Upper lobe of right lung (tissue), 1 donor: ENCODE measurements at regions not wholly inside any gene's neighbourhood (a gene's known extent, or its start where the extent isn't known, plus 50 kb on each side); places are given as distances from the start of the nearest gene placed in this dataset.

ENCODE experiments used
- ATAC-seq: fragments of 200-7000 bp; cut with Tn5 transposase; one replicate; pipeline ENCODE4 v1.9.1; 2020; ENCODE audit warnings: mild to moderate bottlenecking, moderate library complexity
- DNase-seq: peaks from one replicate; pipeline ENCODE4 v3.0.0-alpha.2; 2020
- H3K27ac ChIP-seq: fragments of 200-600 bp; one replicate; pipeline ENCODE4 v1.8.0; 2022
- H3K27me3 ChIP-seq: fragments of 200-600 bp; one replicate; pipeline ENCODE4 v1.8.0; 2022; ENCODE audit warnings: mild to moderate bottlenecking
- H3K36me3 ChIP-seq: fragments of 200-600 bp; one replicate; pipeline ENCODE4 v1.8.0; 2022
- H3K4me1 ChIP-seq: fragments of 200-600 bp; one replicate; pipeline ENCODE4 v1.8.0; 2022
- H3K4me3 ChIP-seq: fragments of 200-600 bp; one replicate; pipeline ENCODE4 v1.8.0; 2022; ENCODE audit warnings: mild to moderate bottlenecking
- H3K9me3 ChIP-seq: fragments of 200-600 bp; one replicate; pipeline ENCODE4 v1.8.0; 2022
- CTCF ChIP-seq: fragments of 200-600 bp; IDR thresholded peaks from one replicate; pipeline ENCODE4 v1.8.0; 2022; ENCODE audit warnings: antibody characterized with exemption
- intact Hi-C: fragments of 100-400 bp; cut with DNase I; formaldehyde crosslinking; loops from one replicate; pipeline ENCODE4 v1.11.0; 2022
- donor health status: DM: no; HTN: yes; CAD: no; lungs with severe emphysema.

- H3K27ac ChIP-seq: no peak overlapping the region
- H3K36me3 ChIP-seq: no peaks in the 10 kb centered on the region
- H3K4me3 ChIP-seq: no peak overlapping the region
- no peaks in the 10 kb centered on the region for H3K27me3 ChIP-seq
- TF ChIP-seq CTCF: no peak
- intact Hi-C loops: no loop called here
- no peaks in the 10 kb centered on the region for H3K4me1 ChIP-seq
- ATAC-seq (no peak), DNase-seq (no peak)
- H3K9me3 ChIP-seq: no peaks in the 10 kb centered on the region
Measured at GRCh38 chr2:193476171-193476800, 1281.6 kb upstream of the TMEFF2 start.

GRCh38 chr2:193475038-193475437 is 1280.3 kb upstream of the TMEFF2 start:
- DNase-seq (no peak), ATAC-seq (no peak)
- no peaks in the 10 kb centered on the region for H3K27me3 ChIP-seq
- TF ChIP-seq CTCF: no peak
- no peak overlapping the region for H3K4me3 ChIP-seq
- no peak overlapping the region for H3K27ac ChIP-seq
- no peaks in the 10 kb centered on the region for H3K9me3 ChIP-seq
- H3K36me3 ChIP-seq: no peaks in the 10 kb centered on the region
- intact Hi-C loops: no loop called here
- no peaks in the 10 kb centered on the region for H3K4me1 ChIP-seq

- DNase-seq (no peak), ATAC-seq (no peak)
- H3K4me1 ChIP-seq: no peaks in the 10 kb centered on the region
- TF ChIP-seq CTCF: no peak
- H3K36me3 ChIP-seq: no peaks in the 10 kb centered on the region
- no peaks in the 10 kb centered on the region for H3K27me3 ChIP-seq
- H3K27ac ChIP-seq: no peak overlapping the region
- intact Hi-C loops: no loop called here
- no peaks in the 10 kb centered on the region for H3K9me3 ChIP-seq
- H3K4me3 ChIP-seq: no peak overlapping the region
Measured at GRCh38 chr2:193469251-193469650, 1274.5 kb upstream of the TMEFF2 start.

GRCh38 chr2:193467276-193467987 is 1272.7 kb upstream of the TMEFF2 start:
- ATAC-seq (no peak), DNase-seq (no peak)
- TF ChIP-seq CTCF: no peak
- intact Hi-C loops: no loop called here
- no peaks in the 10 kb centered on the region for H3K9me3 ChIP-seq
- no peak overlapping the region for H3K27ac ChIP-seq
- H3K4me3 ChIP-seq: no peak overlapping the region
- H3K27me3 ChIP-seq: no peaks in the 10 kb centered on the region
- no peaks in the 10 kb centered on the region for H3K36me3 ChIP-seq
- H3K4me1 ChIP-seq: no peaks in the 10 kb centered on the region

- TF ChIP-seq CTCF: no peak
- Histone ChIP-seq H3K9me3 (no peaks in the 10 kb centered on the region), H3K4me3 (no peak overlapping the region), H3K36me3 (no peaks in the 10 kb centered on the region), H3K27ac (no peak overlapping the region), H3K4me1 (no peaks in the 10 kb centered on the region), H3K27me3 (no peaks in the 10 kb centered on the region)
- ATAC-seq (no peak), DNase-seq (no peak)
- intact Hi-C loops: no loop called here
Measured at GRCh38 chr2:193463011-193463410, 1268.3 kb upstream of the TMEFF2 start.
